ENCODE measurements at regions not wholly inside any gene's neighbourhood (a gene's known extent, or its start where the extent isn't known, plus 50 kb on each side); places are given as distances from the start of the nearest gene placed in this dataset.

- H3K4me1 Mint-ChIP-seq: no peaks in the 10 kb centered on the region
- Histone ChIP-seq H3K27me3 (ENCODE audit: insufficient read depth) (no peaks in the 10 kb centered on the region), H3F3A (replicated peaks; ENCODE audit: low read depth) (no peaks in the 10 kb centered on the region), H3K27ac (ENCODE audit: low read depth) (no peak overlapping the region), H2AFZ (no peak overlapping the region), H3K4me1 (ENCODE audit: insufficient read depth) (no peaks in the 10 kb centered on the region), H3K9me2 (ENCODE audit: insufficient read depth) (no peaks in the 10 kb centered on the region), H3K79me2 (replicated peaks; ENCODE audit: insufficient read depth) (no peaks in the 10 kb centered on the region), H3K4me2 (no peak overlapping the region), H3K4me3 (no peak overlapping the region), H3K36me3 (ENCODE audit: insufficient read depth) (no peaks in the 10 kb centered on the region), H4K20me1 (replicated peaks; ENCODE audit: insufficient read depth) (no peaks in the 10 kb centered on the region)
- no peak overlapping the region for H3K27ac Mint-ChIP-seq
- DNase-seq (ENCODE audit: low spot score) (no peak), ATAC-seq (no peak)
- TF ChIP-seq CREB1 (CRISPR knock-in tag; IDR thresholded peaks at IDR 0.05; ENCODE audit: low read depth): no peak
- no peak for TF ChIP-seq EZH2phosphoT487 (IDR thresholded peaks at IDR 0.05; ENCODE audit: unreplicated experiment)
- TF ChIP-seq POLR2AphosphoS5 (IDR thresholded peaks at IDR 0.05; ENCODE audit: low read depth): no peak
- TF ChIP-seq ETS1 (IDR thresholded peaks at IDR 0.05): no peak
- no peak for TF ChIP-seq JUNB (IDR thresholded peaks at IDR 0.05; ENCODE audit: unreplicated experiment)
- TF ChIP-seq REST (IDR thresholded peaks at IDR 0.05; ENCODE audit: unreplicated experiment): no peak
- TF ChIP-seq ZNF114 (CRISPR knock-in tag; IDR thresholded peaks at IDR 0.05): no peak
- no peak for TF ChIP-seq CTCF (conservative IDR thresholded peaks at IDR 0.05; ENCODE audit: low read depth in 2 of 2)
- TF ChIP-seq STAT1 (IDR thresholded peaks at IDR 0.05; ENCODE audit: unreplicated experiment): no peak
- no peak for TF ChIP-seq ZNF331 (CRISPR knock-in tag; IDR thresholded peaks at IDR 0.05; ENCODE audit: low read depth)
- TF ChIP-seq NANOG (IDR thresholded peaks at IDR 0.05; ENCODE audit: borderline replicate concordance): no peak
- TF ChIP-seq ZNF462 (CRISPR knock-in tag; IDR thresholded peaks at IDR 0.05): no peak
- no peak for TF ChIP-seq EZH2 (IDR thresholded peaks at IDR 0.05; ENCODE audit: low read depth, unreplicated experiment)
- H3K9me3 Mint-ChIP-seq: peaks cover 94% of the 10 kb centered on the region
- H3K4me3 Mint-ChIP-seq: no peak overlapping the region
- H3K36me3 Mint-ChIP-seq (ENCODE audit: low read depth): peaks cover 66% of the 10 kb centered on the region
- peaks cover 3% of the 10 kb centered on the region for H3K27me3 Mint-ChIP-seq (ENCODE audit: insufficient read depth, low read depth, poor library complexity)
Measured at GRCh38 chr10:130577039-130577438, 440.8 kb downstream of the GLRX3 start.

All from GM23338 (cell line).